ENCODE measurements at regions not wholly inside any gene's neighbourhood (a gene's known extent, or its start where the extent isn't known, plus 50 kb on each side); places are given as distances from the start of the nearest gene placed in this dataset.

DNA sequence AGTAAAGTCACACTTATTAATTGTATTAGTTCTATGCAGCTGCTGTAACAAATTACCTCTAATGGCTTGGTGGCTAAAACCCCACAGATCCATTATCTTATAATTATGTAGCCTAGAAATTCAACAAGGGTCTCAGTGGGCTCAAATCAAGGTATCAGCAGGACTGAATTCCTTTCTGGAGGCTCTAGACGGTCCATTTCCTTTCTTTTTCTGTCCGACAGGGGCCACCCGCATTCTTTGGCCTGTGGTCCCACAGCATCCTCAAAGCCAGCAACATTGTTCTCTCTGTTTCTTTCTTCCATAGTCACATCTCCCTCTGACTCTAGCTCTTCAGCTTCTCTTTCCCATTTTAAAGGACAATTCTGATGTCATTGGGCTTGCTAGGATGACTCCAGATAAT lies 276.3 kb upstream of the ZNF717 start:
- TF ChIP-seq POLR2A (IDR thresholded peaks at IDR 0.05) (no peak), CTCF (IDR thresholded peaks at IDR 0.05) (no peak), POLR2AphosphoS5 (IDR thresholded peaks at IDR 0.05) (no peak)

Measured in breast epithelium (tissue), 3 donors.